OCI-LY1 (cell line): ENCODE measurements at regions not wholly inside any gene's neighbourhood (a gene's known extent, or its start where the extent isn't known, plus 50 kb on each side); places are given as distances from the start of the nearest gene placed in this dataset.

Experiments used
- CTCF ChIP-seq: fragments of 200-600 bp; sonication (generic), shearing (Covaris generic); IDR thresholded peaks from 2 replicates; pipeline ENCODE4 v1.5.1; 2017; ENCODE audit warnings: mild to moderate bottlenecking, antibody characterized with exemption, low read length, moderate library complexity, mixed read lengths
- EZH2 ChIP-seq: fragments of 200-600 bp; sonication (generic), shearing (Covaris generic); IDR thresholded peaks from 2 replicates; pipeline ENCODE4 v1.8.0; 2017; ENCODE audit warnings: borderline replicate concordance, mixed run types, mild to moderate bottlenecking, antibody characterized with exemption, low read length, moderate library complexity, mixed read lengths

GRCh38 chr11:28976801-28977145 lies 868.6 kb downstream of the METTL15 start:
- TF ChIP-seq CTCF (no peak), EZH2 (no peak)
